ENCODE measurements at regions not wholly inside any gene's neighbourhood (a gene's known extent, or its start where the extent isn't known, plus 50 kb on each side); places are given as distances from the start of the nearest gene placed in this dataset.

GRCh38 chr1:101664726-101665125, 332.0 kb downstream of the OLFM3 start:
- no peak for TF ChIP-seq CTCF (IDR thresholded peaks at IDR 0.05)
- no peak for TF ChIP-seq EP300 (IDR thresholded peaks at IDR 0.05)
- TF ChIP-seq POLR2AphosphoS5 (IDR thresholded peaks at IDR 0.05): no peak

Data from suprapubic skin (tissue), 4 donors.